ENCODE measurements at regions not wholly inside any gene's neighbourhood (a gene's known extent, or its start where the extent isn't known, plus 50 kb on each side); places are given as distances from the start of the nearest gene placed in this dataset.

DNA sequence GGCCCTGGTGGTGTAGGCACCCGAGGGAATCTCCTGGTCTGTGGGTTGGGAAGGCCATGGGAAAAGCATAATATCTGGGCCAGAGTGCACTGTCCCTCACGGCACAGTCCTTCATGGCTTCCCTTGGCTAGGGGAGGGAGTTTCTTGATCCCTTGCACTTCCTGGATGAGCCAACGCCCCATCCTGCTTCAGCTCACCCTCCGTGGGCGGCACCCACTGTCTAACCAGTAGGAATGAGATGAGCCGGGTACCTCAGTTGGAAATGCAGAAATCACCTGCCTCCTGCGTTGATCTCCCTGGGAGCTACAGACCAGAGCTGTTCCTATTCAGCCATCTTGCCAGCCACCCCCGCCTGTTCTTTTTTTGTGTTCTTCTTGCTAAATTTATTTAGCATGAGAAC is 134.4 kb downstream of the LEPR start:
- TF ChIP-seq, protein P1, sequence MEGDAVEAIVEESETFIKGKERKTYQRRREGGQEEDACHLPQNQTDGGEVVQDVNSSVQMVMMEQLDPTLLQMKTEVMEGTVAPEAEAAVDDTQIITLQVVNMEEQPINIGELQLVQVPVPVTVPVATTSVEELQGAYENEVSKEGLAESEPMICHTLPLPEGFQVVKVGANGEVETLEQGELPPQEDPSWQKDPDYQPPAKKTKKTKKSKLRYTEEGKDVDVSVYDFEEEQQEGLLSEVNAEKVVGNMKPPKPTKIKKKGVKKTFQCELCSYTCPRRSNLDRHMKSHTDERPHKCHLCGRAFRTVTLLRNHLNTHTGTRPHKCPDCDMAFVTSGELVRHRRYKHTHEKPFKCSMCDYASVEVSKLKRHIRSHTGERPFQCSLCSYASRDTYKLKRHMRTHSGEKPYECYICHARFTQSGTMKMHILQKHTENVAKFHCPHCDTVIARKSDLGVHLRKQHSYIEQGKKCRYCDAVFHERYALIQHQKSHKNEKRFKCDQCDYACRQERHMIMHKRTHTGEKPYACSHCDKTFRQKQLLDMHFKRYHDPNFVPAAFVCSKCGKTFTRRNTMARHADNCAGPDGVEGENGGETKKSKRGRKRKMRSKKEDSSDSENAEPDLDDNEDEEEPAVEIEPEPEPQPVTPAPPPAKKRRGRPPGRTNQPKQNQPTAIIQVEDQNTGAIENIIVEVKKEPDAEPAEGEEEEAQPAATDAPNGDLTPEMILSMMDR (IDR thresholded peaks at IDR 0.05) = no peak
- TF ChIP-seq POLR2A (IDR thresholded peaks at IDR 0.05) (no peak), POLR2AphosphoS5 (IDR thresholded peaks at IDR 0.05) (no peak)

All from prostate gland (tissue), 2 donors.